GM12891 (cell line): ENCODE measurements at regions not wholly inside any gene's neighbourhood (a gene's known extent, or its start where the extent isn't known, plus 50 kb on each side); places are given as distances from the start of the nearest gene placed in this dataset.

ENCODE experiments used
- POLR2A ChIP-seq: IDR thresholded peaks from 2 replicates; pipeline ENCODE4 v1.6.1; 2011; ENCODE audit warnings: low read depth, low read length, control low read depth
- POLR2AphosphoS5 ChIP-seq: IDR thresholded peaks from 2 replicates; pipeline ENCODE4 v1.6.1; 2011; ENCODE audit warnings: low read depth, low read length, control low read depth
- POU2F2 ChIP-seq: IDR thresholded peaks from 2 replicates; pipeline ENCODE4 v1.6.1; 2011; ENCODE audit warnings: low read depth, mild to moderate bottlenecking, control low read depth, low read length, moderate library complexity
- SPI1 ChIP-seq: IDR thresholded peaks from 2 replicates; pipeline ENCODE4 v1.6.1; 2011; ENCODE audit warnings: low read depth, low read length, control low read depth
- TAF1 ChIP-seq: IDR thresholded peaks from 2 replicates; pipeline ENCODE4 v1.6.1; 2011; ENCODE audit warnings: low read depth, low read length, control low read depth

GRCh38 chr14:34063042-34063441 lies 112.2 kb upstream of the EGLN3 start:
- TF ChIP-seq SPI1 (no peak), POLR2A (no peak), POLR2AphosphoS5 (no peak), TAF1 (no peak), POU2F2 (no peak)
